GM23338 (cell line): ENCODE measurements at regions not wholly inside any gene's neighbourhood (a gene's known extent, or its start where the extent isn't known, plus 50 kb on each side); places are given as distances from the start of the nearest gene placed in this dataset.

Experiments
- ATAC-seq: fragments of 200-7000 bp; cut with Tn5 transposase; 3 replicates; pipeline ENCODE4 v1.9.1; 2020
- DNase-seq: peaks from one replicate; pipeline ENCODE4 v3.0.0-alpha.2; 2015; ENCODE audit warnings: low spot score
- H2AFZ ChIP-seq: fragments of 200-600 bp; sonication (generic); 2 replicates; pipeline ENCODE4 v1.8.0; 2016; ENCODE audit warnings: antibody characterized with exemption, mild to moderate bottlenecking, moderate library complexity
- H3F3A ChIP-seq: fragments of 200-600 bp; sonication (generic); replicated peaks from 2 replicates; pipeline ENCODE4 v1.8.0; 2017; ENCODE audit warnings: antibody characterized with exemption, mixed run types, low read depth
- H3K27ac ChIP-seq: fragments of 200-600 bp; sonication (generic); 2 replicates; pipeline ENCODE4 v1.6.1; 2016; ENCODE audit warnings: low read depth
- H3K27me3 ChIP-seq: fragments of 200-600 bp; sonication (generic); 2 replicates; pipeline ENCODE4 v1.8.0; 2016; ENCODE audit warnings: mild to moderate bottlenecking, mixed run types, moderate library complexity; ENCODE audit not compliant: insufficient read depth
- H3K36me3 ChIP-seq: fragments of 200-600 bp; sonication (generic); 2 replicates; pipeline ENCODE4 v1.8.0; 2016; ENCODE audit warnings: mild to moderate bottlenecking; ENCODE audit not compliant: insufficient read depth
- H3K4me1 ChIP-seq: fragments of 200-600 bp; sonication (generic); 2 replicates; pipeline ENCODE4 v1.8.0; 2016; ENCODE audit warnings: mild to moderate bottlenecking, moderate library complexity; ENCODE audit not compliant: insufficient read depth
- H3K4me2 ChIP-seq: fragments of 200-600 bp; sonication (generic); 2 replicates; pipeline ENCODE4 v1.7.1; 2017; ENCODE audit warnings: mixed run types
- H3K4me3 ChIP-seq: fragments of 200-600 bp; sonication (generic); 2 replicates; pipeline ENCODE4 v1.6.1; 2016; ENCODE audit warnings: mixed run types
- H3K79me2 ChIP-seq: fragments of 200-600 bp; sonication (generic); replicated peaks from 2 replicates; pipeline ENCODE4 v1.8.0; 2017; ENCODE audit warnings: mild to moderate bottlenecking; ENCODE audit not compliant: insufficient read depth
- H3K9me2 ChIP-seq: fragments of 200-600 bp; sonication (generic); 2 replicates; pipeline ENCODE4 v1.8.0; 2017; ENCODE audit not compliant: insufficient read depth
- H4K20me1 ChIP-seq: fragments of 200-600 bp; sonication (generic); replicated peaks from 2 replicates; pipeline ENCODE4 v1.8.0; 2017; ENCODE audit warnings: mild to moderate bottlenecking; ENCODE audit not compliant: insufficient read depth
- H3K27ac Mint-ChIP-seq: 2 replicates; pipeline ENCODE4 v1.8.0; 2020; ENCODE audit warnings: inconsistent platforms, mild to moderate bottlenecking, moderate library complexity, mixed read lengths
- H3K27me3 Mint-ChIP-seq: 3 replicates; pipeline ENCODE4 v1.8.0; 2022; ENCODE audit warnings: low read depth, mild to moderate bottlenecking, moderate library complexity, mixed read lengths, inconsistent platforms; ENCODE audit not compliant: insufficient read depth, poor library complexity
- H3K36me3 Mint-ChIP-seq: 3 replicates; pipeline ENCODE4 v1.8.0; 2021; ENCODE audit warnings: low read depth, mild to moderate bottlenecking, inconsistent platforms, moderate library complexity, mixed read lengths
- H3K4me1 Mint-ChIP-seq: 3 replicates; pipeline ENCODE4 v1.8.0; 2020; ENCODE audit warnings: mild to moderate bottlenecking, inconsistent platforms, mixed read lengths
- H3K4me3 Mint-ChIP-seq: 3 replicates; pipeline ENCODE4 v1.8.0; 2021; ENCODE audit warnings: moderate library complexity, mild to moderate bottlenecking, inconsistent platforms, mixed read lengths
- H3K9me3 Mint-ChIP-seq: 3 replicates; pipeline ENCODE4 v1.8.0; 2020; ENCODE audit warnings: moderate library complexity, mild to moderate bottlenecking, inconsistent platforms, mixed read lengths
- CREB1 ChIP-seq: fragments of 250-450 bp; sonication (Bioruptor Pico); IDR thresholded peaks from 2 replicates; pipeline ENCODE4 v1.5.0; 2020; ENCODE audit warnings: low read depth, mild to moderate bottlenecking, moderate library complexity
- EZH2 ChIP-seq: fragments of 200-600 bp; sonication (generic); IDR thresholded peaks from one replicate; pipeline ENCODE4 v1.8.0; 2017; ENCODE audit warnings: antibody characterized with exemption, mild to moderate bottlenecking, low read depth; ENCODE audit not compliant: unreplicated experiment
- EZH2phosphoT487 ChIP-seq: fragments of 200-600 bp; sonication (generic); IDR thresholded peaks from one replicate; pipeline ENCODE4 v1.8.1; 2018; ENCODE audit warnings: antibody characterized with exemption; ENCODE audit not compliant: unreplicated experiment
- JUNB ChIP-seq: IDR thresholded peaks from one replicate; pipeline ENCODE4 v1.6.1; 2016; ENCODE audit warnings: antibody characterized with exemption; ENCODE audit not compliant: unreplicated experiment
- NANOG ChIP-seq: IDR thresholded peaks from 2 replicates; pipeline ENCODE4 v1.6.1; 2016; ENCODE audit warnings: antibody characterized with exemption, borderline replicate concordance
- POLR2AphosphoS5 ChIP-seq: IDR thresholded peaks from 2 replicates; pipeline ENCODE4 v1.6.1; 2016; ENCODE audit warnings: antibody characterized with exemption, low read depth
- STAT1 ChIP-seq: IDR thresholded peaks from one replicate; pipeline ENCODE4 v1.6.1; 2016; ENCODE audit warnings: antibody characterized with exemption; ENCODE audit not compliant: unreplicated experiment
- ZNF114 ChIP-seq: fragments of 250-450 bp; sonication (Bioruptor Pico); IDR thresholded peaks from 2 replicates; pipeline ENCODE4 v1.5.0; 2020; ENCODE audit warnings: mild to moderate bottlenecking, moderate library complexity
- ZNF331 ChIP-seq: fragments of 250-450 bp; sonication (Bioruptor Pico); IDR thresholded peaks from 2 replicates; pipeline ENCODE4 v1.5.0; 2020; ENCODE audit warnings: low read depth, mild to moderate bottlenecking, moderate library complexity
- ZNF462 ChIP-seq: fragments of 250-450 bp; sonication (Bioruptor Pico); IDR thresholded peaks from 2 replicates; pipeline ENCODE4 v1.5.0; 2020; ENCODE audit warnings: mild to moderate bottlenecking, moderate library complexity
- TF ChIP-seq, protein P1 (sequence below), 2 experiments: fragments of 200-600 bp in 1 of 2; sonication (generic) in 1 of 2; conservative IDR thresholded peaks; 2 replicates each; pipeline versions ENCODE4 v1.5.1 to v1.6.1; 2016 to 2017; ENCODE audit warnings: antibody characterized with exemption in 2 of 2, low read depth in 2 of 2, mild to moderate bottlenecking in 2 of 2, moderate library complexity in 1 of 2
- TF ChIP-seq, protein P2 (sequence below): IDR thresholded peaks from 2 replicates; pipeline ENCODE4 v1.6.1; 2016; ENCODE audit warnings: antibody characterized with exemption
- TF ChIP-seq, protein P3 (sequence below): IDR thresholded peaks from one replicate; pipeline ENCODE4 v1.6.1; 2018; ENCODE audit warnings: antibody characterized with exemption; ENCODE audit not compliant: unreplicated experiment

GRCh38 chr3:73179601-73180000, 118.1 kb downstream of the EBLN2 start:
- Mint-ChIP-seq H3K9me3 (no peaks in the 10 kb centered on the region), H3K36me3 (no peaks in the 10 kb centered on the region), H3K4me3 (no peak overlapping the region), H3K27ac (no peak overlapping the region), H3K27me3 (no peaks in the 10 kb centered on the region), H3K4me1 (peaks cover 11% of the 10 kb centered on the region)
- H3F3A ChIP-seq, result no peaks in the 10 kb centered on the region
- H3K4me3 ChIP-seq, result no peak overlapping the region
- DNase-seq, result no peak
- ATAC-seq, result no peak
- H3K27me3 ChIP-seq, result no peaks in the 10 kb centered on the region
- no peak overlapping the region for H3K4me2 ChIP-seq
- peaks cover 10% of the 10 kb centered on the region for H3K4me1 ChIP-seq
- H3K9me2 ChIP-seq, result 0 out of 2 replicates have a peak, but pooled peaks cover 4% of the 10 kb centered on the region
- H2AFZ ChIP-seq, result no peak overlapping the region
- no peaks in the 10 kb centered on the region for H4K20me1 ChIP-seq
- no peak overlapping the region for H3K27ac ChIP-seq
- no peaks in the 10 kb centered on the region for H3K36me3 ChIP-seq
- H3K79me2 ChIP-seq, result no peaks in the 10 kb centered on the region
- TF ChIP-seq, protein P1, sequence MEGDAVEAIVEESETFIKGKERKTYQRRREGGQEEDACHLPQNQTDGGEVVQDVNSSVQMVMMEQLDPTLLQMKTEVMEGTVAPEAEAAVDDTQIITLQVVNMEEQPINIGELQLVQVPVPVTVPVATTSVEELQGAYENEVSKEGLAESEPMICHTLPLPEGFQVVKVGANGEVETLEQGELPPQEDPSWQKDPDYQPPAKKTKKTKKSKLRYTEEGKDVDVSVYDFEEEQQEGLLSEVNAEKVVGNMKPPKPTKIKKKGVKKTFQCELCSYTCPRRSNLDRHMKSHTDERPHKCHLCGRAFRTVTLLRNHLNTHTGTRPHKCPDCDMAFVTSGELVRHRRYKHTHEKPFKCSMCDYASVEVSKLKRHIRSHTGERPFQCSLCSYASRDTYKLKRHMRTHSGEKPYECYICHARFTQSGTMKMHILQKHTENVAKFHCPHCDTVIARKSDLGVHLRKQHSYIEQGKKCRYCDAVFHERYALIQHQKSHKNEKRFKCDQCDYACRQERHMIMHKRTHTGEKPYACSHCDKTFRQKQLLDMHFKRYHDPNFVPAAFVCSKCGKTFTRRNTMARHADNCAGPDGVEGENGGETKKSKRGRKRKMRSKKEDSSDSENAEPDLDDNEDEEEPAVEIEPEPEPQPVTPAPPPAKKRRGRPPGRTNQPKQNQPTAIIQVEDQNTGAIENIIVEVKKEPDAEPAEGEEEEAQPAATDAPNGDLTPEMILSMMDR (conservative IDR thresholded peaks at IDR 0.05; ENCODE audit: low read depth in 2 of 2), result no peak
- TF ChIP-seq POLR2AphosphoS5 (no peak), ZNF331 (CRISPR knock-in tag) (no peak), ZNF114 (CRISPR knock-in tag) (no peak), STAT1 (no peak), JUNB (no peak), EZH2 (no peak), EZH2phosphoT487 (no peak), NANOG (no peak), CREB1 (CRISPR knock-in tag) (no peak), ZNF462 (CRISPR knock-in tag) (no peak)
- TF ChIP-seq, protein P2, sequence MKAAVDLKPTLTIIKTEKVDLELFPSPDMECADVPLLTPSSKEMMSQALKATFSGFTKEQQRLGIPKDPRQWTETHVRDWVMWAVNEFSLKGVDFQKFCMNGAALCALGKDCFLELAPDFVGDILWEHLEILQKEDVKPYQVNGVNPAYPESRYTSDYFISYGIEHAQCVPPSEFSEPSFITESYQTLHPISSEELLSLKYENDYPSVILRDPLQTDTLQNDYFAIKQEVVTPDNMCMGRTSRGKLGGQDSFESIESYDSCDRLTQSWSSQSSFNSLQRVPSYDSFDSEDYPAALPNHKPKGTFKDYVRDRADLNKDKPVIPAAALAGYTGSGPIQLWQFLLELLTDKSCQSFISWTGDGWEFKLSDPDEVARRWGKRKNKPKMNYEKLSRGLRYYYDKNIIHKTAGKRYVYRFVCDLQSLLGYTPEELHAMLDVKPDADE, result no peak
- TF ChIP-seq, protein P3, sequence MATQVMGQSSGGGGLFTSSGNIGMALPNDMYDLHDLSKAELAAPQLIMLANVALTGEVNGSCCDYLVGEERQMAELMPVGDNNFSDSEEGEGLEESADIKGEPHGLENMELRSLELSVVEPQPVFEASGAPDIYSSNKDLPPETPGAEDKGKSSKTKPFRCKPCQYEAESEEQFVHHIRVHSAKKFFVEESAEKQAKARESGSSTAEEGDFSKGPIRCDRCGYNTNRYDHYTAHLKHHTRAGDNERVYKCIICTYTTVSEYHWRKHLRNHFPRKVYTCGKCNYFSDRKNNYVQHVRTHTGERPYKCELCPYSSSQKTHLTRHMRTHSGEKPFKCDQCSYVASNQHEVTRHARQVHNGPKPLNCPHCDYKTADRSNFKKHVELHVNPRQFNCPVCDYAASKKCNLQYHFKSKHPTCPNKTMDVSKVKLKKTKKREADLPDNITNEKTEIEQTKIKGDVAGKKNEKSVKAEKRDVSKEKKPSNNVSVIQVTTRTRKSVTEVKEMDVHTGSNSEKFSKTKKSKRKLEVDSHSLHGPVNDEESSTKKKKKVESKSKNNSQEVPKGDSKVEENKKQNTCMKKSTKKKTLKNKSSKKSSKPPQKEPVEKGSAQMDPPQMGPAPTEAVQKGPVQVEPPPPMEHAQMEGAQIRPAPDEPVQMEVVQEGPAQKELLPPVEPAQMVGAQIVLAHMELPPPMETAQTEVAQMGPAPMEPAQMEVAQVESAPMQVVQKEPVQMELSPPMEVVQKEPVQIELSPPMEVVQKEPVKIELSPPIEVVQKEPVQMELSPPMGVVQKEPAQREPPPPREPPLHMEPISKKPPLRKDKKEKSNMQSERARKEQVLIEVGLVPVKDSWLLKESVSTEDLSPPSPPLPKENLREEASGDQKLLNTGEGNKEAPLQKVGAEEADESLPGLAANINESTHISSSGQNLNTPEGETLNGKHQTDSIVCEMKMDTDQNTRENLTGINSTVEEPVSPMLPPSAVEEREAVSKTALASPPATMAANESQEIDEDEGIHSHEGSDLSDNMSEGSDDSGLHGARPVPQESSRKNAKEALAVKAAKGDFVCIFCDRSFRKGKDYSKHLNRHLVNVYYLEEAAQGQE, result no peak
